ENCODE measurements at regions not wholly inside any gene's neighbourhood (a gene's known extent, or its start where the extent isn't known, plus 50 kb on each side); places are given as distances from the start of the nearest gene placed in this dataset.

GRCh38 chr11:82288471-82288870 is 445.2 kb downstream of the FAM181B start (continued):
- no peak for TF ChIP-seq RAD21 (IDR thresholded peaks at IDR 0.05)

- no peak for DNase-seq (ENCODE audit: low spot score)
- H3K4me1 ChIP-seq (ENCODE audit: control insufficient read depth in 4 of 4, insufficient read depth in 4 of 4, low read length in 3 of 4), result no peaks in the 10 kb centered on the region
- WGBS, result 85% methylated on average over 1 of the region's 1 CpG
- no peak overlapping the region for H3K4me3 ChIP-seq (ENCODE audit: low read depth in 1 of 3, low read length in 3 of 3)
- no peak overlapping the region for H3K27ac ChIP-seq (ENCODE audit: low read depth in 1 of 2, low read length in 2 of 2)
- H3K36me3 ChIP-seq (ENCODE audit: control insufficient read depth in 4 of 4, insufficient read depth in 3 of 4, low read depth in 1 of 4, low read length in 3 of 4), result no peaks in the 10 kb centered on the region
- no peaks in the 10 kb centered on the region for H3K9me3 ChIP-seq (ENCODE audit: control insufficient read depth in 4 of 4, low read length in 3 of 4)
- no peaks in the 10 kb centered on the region for H3K27me3 ChIP-seq (ENCODE audit: control insufficient read depth in 4 of 4, insufficient read depth in 4 of 4, low read length in 3 of 4)
- TF ChIP-seq HNF4A (conservative IDR thresholded peaks at IDR 0.05), result no peak
- TF ChIP-seq TAF1 (conservative IDR thresholded peaks at IDR 0.05), result no peak
- no peak for TF ChIP-seq HNF4G (IDR thresholded peaks at IDR 0.05)
- TF ChIP-seq REST (IDR thresholded peaks at IDR 0.05), result no peak
- TF ChIP-seq FOXA2 (IDR thresholded peaks at IDR 0.05), result no peak
- no peak for TF ChIP-seq RAD21 (IDR thresholded peaks at IDR 0.05)
- no peak for TF ChIP-seq SP1 (IDR thresholded peaks at IDR 0.05)
- no peak for TF ChIP-seq CTCF (IDR thresholded peaks at IDR 0.05; ENCODE audit: low read depth, low read length, missing input control)
- TF ChIP-seq NR2F2 (IDR thresholded peaks at IDR 0.05), result no peak
- TF ChIP-seq GABPA (IDR thresholded peaks at IDR 0.05 in 1 of 2, conservative IDR thresholded peaks at IDR 0.05 in 1 of 2), result no peak
- TF ChIP-seq MAX (IDR thresholded peaks at IDR 0.05), result no peak
- TF ChIP-seq JUND (IDR thresholded peaks at IDR 0.05), result no peak
- no peak for TF ChIP-seq ZBTB33 (IDR thresholded peaks at IDR 0.05)
- no peak for TF ChIP-seq FOXA1 (IDR thresholded peaks at IDR 0.05)
- TF ChIP-seq ATF3 (IDR thresholded peaks at IDR 0.05), result no peak
- TF ChIP-seq EGR1 (IDR thresholded peaks at IDR 0.05; ENCODE audit: low read depth in 2 of 2), result no peak
- no peak for TF ChIP-seq RXRA (IDR thresholded peaks at IDR 0.05)
- TF ChIP-seq YY1 (IDR thresholded peaks at IDR 0.05), result no peak
- H3K9ac ChIP-seq (ENCODE audit: low read depth in 1 of 2, low read length in 2 of 2), result no peak overlapping the region
These were observed 462.8 kb downstream of the FAM181B start for GRCh38 chr11:82270870-82271269.

All from liver (tissue), 8 donors.